WTC11 (cell line): ENCODE measurements at regions not wholly inside any gene's neighbourhood (a gene's known extent, or its start where the extent isn't known, plus 50 kb on each side); places are given as distances from the start of the nearest gene placed in this dataset.

Experiments
- ATAC-seq: fragments of 200-7000 bp; cut with Tn5 transposase; 2 replicates; pipeline ENCODE4 v1.10.0; 2021; ENCODE audit warnings: mild to moderate bottlenecking, moderate library complexity
- CTCF ChIA-PET: fragments of 300-600 bp; sonication (Branson Sonifier 250); formaldehyde crosslinking; loops from one replicate; lab custom pipeline; 2021; ENCODE audit warnings: antibody characterized with exemption; lab: Charles Lee
- POLR2A ChIA-PET: fragments of 350-600 bp; sonication (Branson Sonifier 250); formaldehyde crosslinking; loops from one replicate; lab custom pipeline; 2021; ENCODE audit warnings: antibody characterized with exemption; lab: Charles Lee
- DNase-seq: peaks from one replicate; pipeline ENCODE4 v3.0.0; 2021; ENCODE audit warnings: low spot score
- H3K27ac Mint-ChIP-seq: 2 replicates; pipeline ENCODE4 v1.8.0; 2021; ENCODE audit warnings: mixed read lengths
- H3K27me3 Mint-ChIP-seq: 2 replicates; pipeline ENCODE4 v1.8.0; 2021; ENCODE audit warnings: low read depth, mild to moderate bottlenecking, moderate library complexity, mixed read lengths
- H3K36me3 Mint-ChIP-seq: 2 replicates; pipeline ENCODE4 v1.8.0; 2021; ENCODE audit warnings: mixed read lengths
- H3K4me1 Mint-ChIP-seq: 2 replicates; pipeline ENCODE4 v1.8.0; 2022; ENCODE audit warnings: mixed read lengths
- H3K4me3 Mint-ChIP-seq: 2 replicates; pipeline ENCODE4 v1.8.0; 2021; ENCODE audit warnings: mild to moderate bottlenecking, moderate library complexity, mixed read lengths
- H3K9me3 Mint-ChIP-seq: 2 replicates; pipeline ENCODE4 v1.8.0; 2021; ENCODE audit warnings: mixed read lengths
- AFF4 ChIP-seq: sonication (generic); formaldehyde crosslinking; IDR thresholded peaks from 2 replicates; pipeline ENCODE4 v1.8.1; 2023; ENCODE audit warnings: mild to moderate bottlenecking, missing genetic modification reagents, borderline replicate concordance
- ATF3 ChIP-seq: sonication (generic); formaldehyde crosslinking; conservative IDR thresholded peaks from 2 replicates; pipeline ENCODE4 v1.8.1; 2022; ENCODE audit warnings: mild to moderate bottlenecking, missing genetic modification reagents
- FOXP4 ChIP-seq: sonication (generic); formaldehyde crosslinking; IDR thresholded peaks from 2 replicates; pipeline ENCODE4 v1.8.0; 2022; ENCODE audit warnings: mild to moderate bottlenecking, missing genetic modification reagents
- HMGA2 ChIP-seq: fragments of 250-450 bp; sonication (Bioruptor Pico); IDR thresholded peaks from 2 replicates; pipeline ENCODE4 v1.4.0; 2021; ENCODE audit warnings: mild to moderate bottlenecking, moderate library complexity
- PREB ChIP-seq: sonication (generic); formaldehyde crosslinking; IDR thresholded peaks from 2 replicates; pipeline ENCODE4 v1.8.1; 2022; ENCODE audit warnings: mild to moderate bottlenecking, missing genetic modification reagents, moderate library complexity, borderline replicate concordance
- SMAD3 ChIP-seq: sonication (generic); formaldehyde crosslinking; IDR thresholded peaks from 2 replicates; pipeline ENCODE4 v1.8.0; 2022; ENCODE audit warnings: missing genetic modification reagents, mild to moderate bottlenecking, borderline replicate concordance
- STAT6 ChIP-seq: sonication (generic); formaldehyde crosslinking; conservative IDR thresholded peaks from 2 replicates; pipeline ENCODE4 v1.8.1; 2023; ENCODE audit warnings: mild to moderate bottlenecking, low read depth, missing genetic modification reagents, moderate library complexity
- TEAD1 ChIP-seq: sonication (generic); formaldehyde crosslinking; IDR thresholded peaks from 2 replicates; pipeline ENCODE4 v1.8.0; 2022; ENCODE audit warnings: mild to moderate bottlenecking, missing genetic modification reagents
- TEAD4 ChIP-seq: sonication (generic); formaldehyde crosslinking; IDR thresholded peaks from 2 replicates; pipeline ENCODE4 v1.8.0; 2022; ENCODE audit warnings: mild to moderate bottlenecking, missing genetic modification reagents
- ZNF121 ChIP-seq: sonication (generic); formaldehyde crosslinking; IDR thresholded peaks from 2 replicates; pipeline ENCODE4 v1.8.0; 2023; ENCODE audit warnings: missing genetic modification reagents
- ZNF219 ChIP-seq: sonication (generic); formaldehyde crosslinking; IDR thresholded peaks from 2 replicates; pipeline ENCODE4 v1.8.0; 2023; ENCODE audit warnings: missing genetic modification reagents, mild to moderate bottlenecking, borderline replicate concordance
- ZNF232 ChIP-seq: sonication (generic); formaldehyde crosslinking; IDR thresholded peaks from 2 replicates; pipeline ENCODE4 v1.8.0; 2022; ENCODE audit warnings: mild to moderate bottlenecking, missing genetic modification reagents
- ZNF317 ChIP-seq: sonication (generic); formaldehyde crosslinking; IDR thresholded peaks from 2 replicates; pipeline ENCODE4 v1.8.1; 2023; ENCODE audit warnings: low read depth, mild to moderate bottlenecking, moderate library complexity, missing genetic modification reagents, borderline replicate concordance
- ZNF425 ChIP-seq: fragments of 250-450 bp; sonication (Bioruptor Pico); conservative IDR thresholded peaks from 2 replicates; pipeline ENCODE4 v1.9.0; 2021; ENCODE audit warnings: mild to moderate bottlenecking

- no peak for TF ChIP-seq FOXP4 (CRISPR knock-in tag)
- no peak for TF ChIP-seq PREB
- TF ChIP-seq ATF3 (CRISPR knock-in tag) = no peak
- no peak for TF ChIP-seq STAT6 (CRISPR knock-in tag)
- TF ChIP-seq ZNF121 (CRISPR knock-in tag) = no peak
- TF ChIP-seq HMGA2 = no peak
- TF ChIP-seq TEAD4 (CRISPR knock-in tag) = no peak
Measured at GRCh38 chr4:135244056-135244455, 1042.5 kb upstream of the PABPC4L start (continued).

GRCh38 chr4:135240796-135241195, 1039.2 kb upstream of the PABPC4L start:
- no peaks in the 10 kb centered on the region for H3K36me3 Mint-ChIP-seq
- H3K27ac Mint-ChIP-seq = no peak overlapping the region
- H3K4me1 Mint-ChIP-seq = peaks cover 16% of the 10 kb centered on the region
- no peaks in the 10 kb centered on the region; the same call in 1 of the 2 replicates for H3K27me3 Mint-ChIP-seq
- CTCF ChIA-PET = no interaction called here
- ATAC-seq = no peak
- POLR2A ChIA-PET = no interaction called here
- TF ChIP-seq SMAD3 (CRISPR knock-in tag) (no peak), TEAD1 (CRISPR knock-in tag) (no peak), ZNF219 (CRISPR knock-in tag) (no peak), ZNF232 (CRISPR knock-in tag) (no peak), ZNF425 (CRISPR knock-in tag) (no peak), ZNF317 (no peak), AFF4 (CRISPR knock-in tag) (no peak)
- TF ChIP-seq, all 79 proteins: peak for 0
- Mint-ChIP-seq H3K9me3 (no peaks in the 10 kb centered on the region), H3K4me3 (no peak overlapping the region)
- no peak for DNase-seq
